Keratinocyte (primary cell): ENCODE measurements at regions not wholly inside any gene's neighbourhood (a gene's known extent, or its start where the extent isn't known, plus 50 kb on each side); places are given as distances from the start of the nearest gene placed in this dataset.

Source experiments
- CTCF ChIP-seq, 3 experiments: IDR thresholded peaks in 1 of 3; conservative IDR thresholded peaks in 1 of 3; optimal IDR thresholded peaks in 1 of 3; 2 replicates in 2 of 3; 3 replicates in 1 of 3; pipeline versions ENCODE3 to v1.5.1; 2011; ENCODE audit warnings: low read length in 3 of 3, mild to moderate bottlenecking in 3 of 3, moderate library complexity in 2 of 3, control low read depth in 1 of 3, inconsistent platforms in 1 of 3; ENCODE audit not compliant: insufficient read depth in 2 of 3; ENCODE audit errors: extremely low read depth in 1 of 3
- EZH2 ChIP-seq: IDR thresholded peaks from one replicate; pipeline ENCODE4 v1.6.1; 2012; ENCODE audit warnings: inconsistent platforms, mild to moderate bottlenecking, low read length, moderate library complexity

GRCh38 chr20:54704032-54704635 is 228.7 kb downstream of the DOK5 start:
- TF ChIP-seq CTCF (optimal IDR thresholded peaks at IDR 0.05 in 1 of 3, IDR thresholded peaks at IDR 0.05 in 1 of 3, conservative IDR thresholded peaks at IDR 0.05 in 1 of 3; ENCODE audit: extremely low read depth in 1 of 3, insufficient read depth in 2 of 3, low read length in 3 of 3) (no peak), EZH2 (no peak)
